Upper lobe of left lung (tissue), 4 donors: ENCODE measurements at regions not wholly inside any gene's neighbourhood (a gene's known extent, or its start where the extent isn't known, plus 50 kb on each side); places are given as distances from the start of the nearest gene placed in this dataset.

Source experiments
- CTCF ChIP-seq, 6 experiments: fragments of 450-650 bp in 4 of 6; fragments of 200-600 bp in 2 of 6; sonication (generic) in 2 of 6; IDR thresholded peaks; one replicate each; pipeline ENCODE4 v1.5.1; 2016 to 2019; ENCODE audit warnings: antibody characterized with exemption in 6 of 6
- POLR2A ChIP-seq, 4 donors: fragments of 450-650 bp; IDR thresholded peaks; one replicate each; pipeline ENCODE4 v1.5.1; 2016 to 2017; ENCODE audit warnings: antibody characterized with exemption in 4 of 4, mild to moderate bottlenecking in 2 of 4
- POLR2AphosphoS5 ChIP-seq, 2 donors: sonication (generic); formaldehyde crosslinking; IDR thresholded peaks; one replicate each; pipeline ENCODE4 v1.5.1; 2017; ENCODE audit warnings: antibody characterized with exemption in 2 of 2

GRCh38 chr16:64718486-64718885, 403.4 kb downstream of the CDH11 start:
- TF ChIP-seq POLR2A (IDR thresholded peaks at IDR 0.05) (no peak), POLR2AphosphoS5 (IDR thresholded peaks at IDR 0.05) (no peak), CTCF (IDR thresholded peaks at IDR 0.05) (no peak)
